Fibroblast of lung (primary cell): ENCODE measurements at regions not wholly inside any gene's neighbourhood (a gene's known extent, or its start where the extent isn't known, plus 50 kb on each side); places are given as distances from the start of the nearest gene placed in this dataset.

ENCODE experiments used
- DNase-seq, 2 donors: peaks; one replicate each; pipeline versions ENCODE4 v3.0.0 to v3.0.0-alpha.2; 2010; ENCODE audit warnings: low read depth in 2 of 2
- H2AFZ ChIP-seq: 2 replicates; pipeline ENCODE4 v1.5.1; 2012; ENCODE audit warnings: low read length, control low read depth, inconsistent platforms
- H3K27ac ChIP-seq: 2 replicates; pipeline ENCODE4 v1.5.1; 2011; ENCODE audit warnings: low read length, control low read depth; ENCODE audit not compliant: insufficient read depth
- H3K27me3 ChIP-seq: 2 replicates; pipeline ENCODE4 v1.5.1; 2011; ENCODE audit warnings: mild to moderate bottlenecking, low read length; ENCODE audit not compliant: control insufficient read depth, insufficient read depth
- H3K36me3 ChIP-seq: 2 replicates; pipeline ENCODE4 v1.5.1; 2011; ENCODE audit warnings: low read length; ENCODE audit not compliant: control insufficient read depth, insufficient read depth
- H3K4me1 ChIP-seq: 2 replicates; pipeline ENCODE4 v1.5.1; 2011; ENCODE audit warnings: low read length; ENCODE audit not compliant: control insufficient read depth, insufficient read depth; ENCODE audit errors: extremely low read depth
- H3K4me2 ChIP-seq: 2 replicates; pipeline ENCODE4 v1.5.1; 2011; ENCODE audit warnings: low read length, control low read depth; ENCODE audit not compliant: insufficient read depth; ENCODE audit errors: extremely low read depth
- H3K4me3 ChIP-seq, 4 experiments: fragments of 200-600 bp in 1 of 4; sonication (generic) in 1 of 4; replicated peaks in 1 of 4; 2 replicates each; pipeline ENCODE4 v1.5.1; 2011 to 2016; ENCODE audit warnings: low read length in 4 of 4, low read depth in 3 of 4, mild to moderate bottlenecking in 3 of 4, control low read depth in 2 of 4, inconsistent platforms in 1 of 4, mixed read lengths in 1 of 4; ENCODE audit not compliant: insufficient read depth in 1 of 4; ENCODE audit errors: control extremely low read depth in 1 of 4
- H3K79me2 ChIP-seq: 2 replicates; pipeline ENCODE4 v1.5.1; 2012; ENCODE audit warnings: mild to moderate bottlenecking, low read length, inconsistent platforms; ENCODE audit not compliant: control insufficient read depth, insufficient read depth
- H3K9ac ChIP-seq: 2 replicates; pipeline ENCODE4 v1.5.1; 2011; ENCODE audit warnings: mild to moderate bottlenecking, low read length, control low read depth; ENCODE audit not compliant: insufficient read depth
- H3K9me3 ChIP-seq: 2 replicates; pipeline ENCODE4 v1.5.1; 2012; ENCODE audit warnings: low read depth, low read length; ENCODE audit not compliant: control insufficient read depth, insufficient read depth
- H4K20me1 ChIP-seq: 2 replicates; pipeline ENCODE4 v1.5.1; 2011; ENCODE audit warnings: low read length; ENCODE audit not compliant: control insufficient read depth, insufficient read depth; ENCODE audit errors: extremely low read depth
- CTCF ChIP-seq, 2 donors: IDR thresholded peaks in 1 of 2; conservative IDR thresholded peaks in 1 of 2; 1 replicate in 1 of 2; 2 replicates in 1 of 2; pipeline ENCODE4 v1.5.1; 2011 to 2012; ENCODE audit warnings: low read length in 2 of 2, control low read depth in 1 of 2, inconsistent platforms in 1 of 2, low read depth in 1 of 2, mild to moderate bottlenecking in 1 of 2
- EZH2 ChIP-seq: IDR thresholded peaks from 2 replicates; pipeline ENCODE4 v1.5.1; 2012; ENCODE audit warnings: low read length, control low read depth, mild to moderate bottlenecking; ENCODE audit errors: missing control alignments

GRCh38 chr1:213914392-213914791 is 73.4 kb upstream of the PROX1 start:
- no peaks in the 10 kb centered on the region for H3K79me2 ChIP-seq
- no peaks in the 10 kb centered on the region for H3K36me3 ChIP-seq
- H3K4me2 ChIP-seq = no peak overlapping the region
- no peak overlapping the region for H2AFZ ChIP-seq
- H4K20me1 ChIP-seq = no peaks in the 10 kb centered on the region
- no peaks in the 10 kb centered on the region for H3K9me3 ChIP-seq
- H3K27ac ChIP-seq = no peak overlapping the region
- H3K27me3 ChIP-seq = no peaks in the 10 kb centered on the region
- no peak overlapping the region for H3K4me3 ChIP-seq
- H3K9ac ChIP-seq = no peak overlapping the region
- TF ChIP-seq EZH2 (no peak), CTCF (conservative IDR thresholded peaks at IDR 0.05 in 1 of 2, IDR thresholded peaks at IDR 0.05 in 1 of 2; ENCODE audit: low read depth in 1 of 2, low read length in 2 of 2) (no peak)
- H3K4me1 ChIP-seq = no peaks in the 10 kb centered on the region
- no peak for DNase-seq

- Histone ChIP-seq H4K20me1 (no peaks in the 10 kb centered on the region), H3K36me3 (no peaks in the 10 kb centered on the region), H3K79me2 (no peaks in the 10 kb centered on the region), H3K4me3 (no peak overlapping the region), H3K4me2 (no peak overlapping the region), H3K4me1 (no peaks in the 10 kb centered on the region), H3K27me3 (no peaks in the 10 kb centered on the region), H3K27ac (no peak overlapping the region), H3K9me3 (no peaks in the 10 kb centered on the region), H3K9ac (no peak overlapping the region), H2AFZ (no peak overlapping the region)
- TF ChIP-seq CTCF (conservative IDR thresholded peaks at IDR 0.05 in 1 of 2, IDR thresholded peaks at IDR 0.05 in 1 of 2; ENCODE audit: low read depth in 1 of 2, low read length in 2 of 2) (no peak), EZH2 (no peak)
- DNase-seq = no peak
Measured at GRCh38 chr1:213921311-213921710, 66.5 kb upstream of the PROX1 start.

- no peak for TF ChIP-seq EZH2
- TF ChIP-seq CTCF (conservative IDR thresholded peaks at IDR 0.05 in 1 of 2, IDR thresholded peaks at IDR 0.05 in 1 of 2; ENCODE audit: low read depth in 1 of 2, low read length in 2 of 2) = no peak
- Histone ChIP-seq H3K9ac (no peak overlapping the region), H3K4me1 (no peaks in the 10 kb centered on the region), H2AFZ (no peak overlapping the region), H3K9me3 (no peaks in the 10 kb centered on the region), H3K79me2 (no peaks in the 10 kb centered on the region), H3K27ac (no peak overlapping the region), H3K36me3 (no peaks in the 10 kb centered on the region), H4K20me1 (no peaks in the 10 kb centered on the region), H3K4me2 (no peak overlapping the region), H3K4me3 (no peak overlapping the region), H3K27me3 (no peaks in the 10 kb centered on the region)
- no peak for DNase-seq
Measured at GRCh38 chr1:213921712-213922111, 66.1 kb upstream of the PROX1 start.
